Cardiac muscle cell (in vitro differentiated cells and primary cell): ENCODE measurements at regions not wholly inside any gene's neighbourhood (a gene's known extent, or its start where the extent isn't known, plus 50 kb on each side); places are given as distances from the start of the nearest gene placed in this dataset.

Source experiments
- DNase-seq, 2 donors: peaks; one replicate each; pipeline versions ENCODE4 v3.0.0 to v3.0.0-alpha.2; 2010 to 2017; ENCODE audit warnings: low read depth in 1 of 2, low spot score in 1 of 2
- H3K27ac ChIP-seq: fragments of 200-600 bp; sonication (generic); 2 replicates; pipeline ENCODE4 v1.5.1; 2016
- H3K27me3 ChIP-seq: fragments of 200-600 bp; sonication (generic); 2 replicates; pipeline ENCODE4 v1.6.0; 2016; ENCODE audit warnings: control low read depth
- H3K36me3 ChIP-seq: fragments of 200-600 bp; sonication (generic); 2 replicates; pipeline ENCODE4 v1.5.1; 2016; ENCODE audit warnings: control low read depth
- H3K4me1 ChIP-seq: fragments of 200-600 bp; sonication (generic); 2 replicates; pipeline ENCODE4 v1.8.1; 2017; ENCODE audit warnings: low read depth, mild to moderate bottlenecking, mixed run types
- H3K4me3 ChIP-seq: fragments of 200-600 bp; sonication (generic); 2 replicates; pipeline ENCODE4 v1.5.1; 2016; ENCODE audit warnings: mild to moderate bottlenecking
- H3K9me3 ChIP-seq: fragments of 200-600 bp; sonication (generic); 2 replicates; pipeline ENCODE4 v1.5.1; 2017; ENCODE audit warnings: low read depth, mild to moderate bottlenecking, control low read depth
- CTCF ChIP-seq: IDR thresholded peaks from 2 replicates; pipeline ENCODE4 v1.5.1; 2012; ENCODE audit warnings: low read depth, mild to moderate bottlenecking, low read length

- Histone ChIP-seq H3K27me3 (no peaks in the 10 kb centered on the region), H3K36me3 (no peaks in the 10 kb centered on the region), H3K9me3 (no peaks in the 10 kb centered on the region), H3K27ac (no peak overlapping the region), H3K4me3 (no peak overlapping the region), H3K4me1 (no peaks in the 10 kb centered on the region)
- no peak for TF ChIP-seq CTCF
- no peak for DNase-seq
Measured at GRCh38 chr3:106533093-106533787, 664.4 kb upstream of the CBLB start.

- H3K4me1 ChIP-seq: no peaks in the 10 kb centered on the region
- DNase-seq: no peak
- no peaks in the 10 kb centered on the region for H3K36me3 ChIP-seq
- H3K27me3 ChIP-seq: no peaks in the 10 kb centered on the region
- H3K9me3 ChIP-seq: no peaks in the 10 kb centered on the region
- no peak overlapping the region for H3K27ac ChIP-seq
- no peak overlapping the region for H3K4me3 ChIP-seq
- TF ChIP-seq CTCF: no peak
Measured at GRCh38 chr3:106533788-106534160, 665.0 kb upstream of the CBLB start.

GRCh38 chr3:106534206-106534605, 665.4 kb upstream of the CBLB start:
- H3K4me3 ChIP-seq: no peak overlapping the region
- no peaks in the 10 kb centered on the region for H3K27me3 ChIP-seq
- H3K9me3 ChIP-seq: no peaks in the 10 kb centered on the region
- H3K4me1 ChIP-seq: no peaks in the 10 kb centered on the region
- peak in 1 of 2 donors; percentile 53 for DNase-seq
- H3K36me3 ChIP-seq: no peaks in the 10 kb centered on the region
- H3K27ac ChIP-seq: no peak overlapping the region
- TF ChIP-seq CTCF: no peak

- no peaks in the 10 kb centered on the region for H3K27me3 ChIP-seq
- H3K4me3 ChIP-seq: no peak overlapping the region
- no peaks in the 10 kb centered on the region for H3K9me3 ChIP-seq
- DNase-seq: no peak
- H3K4me1 ChIP-seq: no peaks in the 10 kb centered on the region
- no peak overlapping the region for H3K27ac ChIP-seq
- no peaks in the 10 kb centered on the region for H3K36me3 ChIP-seq
- no peak for TF ChIP-seq CTCF
Measured at GRCh38 chr3:106540743-106541142, 671.9 kb upstream of the CBLB start.

GRCh38 chr3:106542101-106542769, 673.4 kb upstream of the CBLB start:
- Histone ChIP-seq H3K4me1 (no peaks in the 10 kb centered on the region), H3K36me3 (no peaks in the 10 kb centered on the region), H3K4me3 (no peak overlapping the region), H3K9me3 (no peaks in the 10 kb centered on the region), H3K27ac (no peak overlapping the region), H3K27me3 (no peaks in the 10 kb centered on the region)
- DNase-seq: peak in 1 of 2 donors; percentile 61
- TF ChIP-seq CTCF: no peak
